ENCODE measurements at regions not wholly inside any gene's neighbourhood (a gene's known extent, or its start where the extent isn't known, plus 50 kb on each side); places are given as distances from the start of the nearest gene placed in this dataset.

- TF ChIP-seq ZNF70 (CRISPR knock-in tag; IDR thresholded peaks at IDR 0.05) (no peak), POU6F1 (CRISPR knock-in tag; IDR thresholded peaks at IDR 0.05; ENCODE audit: borderline replicate concordance, low read depth) (no peak), ISL1 (CRISPR knock-in tag; IDR thresholded peaks at IDR 0.05) (no peak), PATZ1 (CRISPR knock-in tag; IDR thresholded peaks at IDR 0.05; ENCODE audit: borderline replicate concordance) (no peak), PPARA (CRISPR knock-in tag; IDR thresholded peaks at IDR 0.05; ENCODE audit: borderline replicate concordance) (no peak), RARB (CRISPR knock-in tag; IDR thresholded peaks at IDR 0.05) (no peak), ZFP30 (CRISPR knock-in tag; IDR thresholded peaks at IDR 0.05) (no peak), ZNF565 (CRISPR knock-in tag; conservative IDR thresholded peaks at IDR 0.05; ENCODE audit: low read depth) (no peak), ARNTL (CRISPR knock-in tag; IDR thresholded peaks at IDR 0.05; ENCODE audit: borderline replicate concordance, low read depth) (no peak), SNAI2 (CRISPR knock-in tag; IDR thresholded peaks at IDR 0.05) (no peak), ESRRG (CRISPR knock-in tag; IDR thresholded peaks at IDR 0.05) (no peak), TOX (CRISPR knock-in tag; IDR thresholded peaks at IDR 0.05; ENCODE audit: borderline replicate concordance) (no peak), ZC3H10 (CRISPR knock-in tag; IDR thresholded peaks at IDR 0.05) (no peak), CSRNP3 (CRISPR knock-in tag; IDR thresholded peaks at IDR 0.05) (no peak), CSDC2 (CRISPR knock-in tag; IDR thresholded peaks at IDR 0.05) (no peak), OSR1 (CRISPR knock-in tag; IDR thresholded peaks at IDR 0.05) (no peak), TSHZ2 (CRISPR knock-in tag; IDR thresholded peaks at IDR 0.05) (no peak), ZNF8 (CRISPR knock-in tag; IDR thresholded peaks at IDR 0.05) (no peak)
- ATAC-seq = no peak
These were observed 78.7 kb upstream of the KCNMB2 start for GRCh38 chr3:178457511-178457910.

GRCh38 chr3:178458313-178459037 lies 77.8 kb upstream of the KCNMB2 start:
- ATAC-seq = no peak
- TF ChIP-seq ZFP3 (CRISPR knock-in tag; IDR thresholded peaks at IDR 0.05) (no peak), TOX (CRISPR knock-in tag; IDR thresholded peaks at IDR 0.05; ENCODE audit: borderline replicate concordance) (no peak), RARB (CRISPR knock-in tag; IDR thresholded peaks at IDR 0.05) (no peak), CSDC2 (CRISPR knock-in tag; IDR thresholded peaks at IDR 0.05) (no peak), CSRNP3 (CRISPR knock-in tag; IDR thresholded peaks at IDR 0.05) (no peak)

- ATAC-seq = no peak
- no peak for TF ChIP-seq POU6F1 (CRISPR knock-in tag; IDR thresholded peaks at IDR 0.05; ENCODE audit: borderline replicate concordance, low read depth)
- TF ChIP-seq RARB (CRISPR knock-in tag; IDR thresholded peaks at IDR 0.05) = no peak
- TF ChIP-seq CSDC2 (CRISPR knock-in tag; IDR thresholded peaks at IDR 0.05) = no peak
- TF ChIP-seq ZNF8 (CRISPR knock-in tag; IDR thresholded peaks at IDR 0.05) = no peak
- TF ChIP-seq BACH2 (CRISPR knock-in tag; IDR thresholded peaks at IDR 0.05; ENCODE audit: borderline replicate concordance) = no peak
- no peak for TF ChIP-seq PPARA (CRISPR knock-in tag; IDR thresholded peaks at IDR 0.05; ENCODE audit: borderline replicate concordance)
- TF ChIP-seq TSHZ2 (CRISPR knock-in tag; IDR thresholded peaks at IDR 0.05) = no peak
- no peak for TF ChIP-seq GLIS3 (CRISPR knock-in tag; IDR thresholded peaks at IDR 0.05)
- no peak for TF ChIP-seq ZNF565 (CRISPR knock-in tag; conservative IDR thresholded peaks at IDR 0.05; ENCODE audit: low read depth)
- no peak for TF ChIP-seq ESRRG (CRISPR knock-in tag; IDR thresholded peaks at IDR 0.05)
- TF ChIP-seq CSRNP3 (CRISPR knock-in tag; IDR thresholded peaks at IDR 0.05) = no peak
These were observed 77.2 kb upstream of the KCNMB2 start for GRCh38 chr3:178459038-178459410.

All from SK-N-SH treated with all-trans-retinoic acid at 6 μM for 48 hours (cell line).